GM18507 (cell line): ENCODE measurements at regions not wholly inside any gene's neighbourhood (a gene's known extent, or its start where the extent isn't known, plus 50 kb on each side); places are given as distances from the start of the nearest gene placed in this dataset.

Source experiments
- DNase-seq: peaks from one replicate; pipeline ENCODE4 v3.0.0; 2011; ENCODE audit warnings: low read depth; ENCODE audit not compliant: insufficient read length; ENCODE audit errors: extremely low spot score
- FAIRE-seq: peaks from 2 replicates; lab custom pipeline; 2011; peaks lifted over from hg19 to GRCh38; lab: Jason Lieb, UNC

DNA sequence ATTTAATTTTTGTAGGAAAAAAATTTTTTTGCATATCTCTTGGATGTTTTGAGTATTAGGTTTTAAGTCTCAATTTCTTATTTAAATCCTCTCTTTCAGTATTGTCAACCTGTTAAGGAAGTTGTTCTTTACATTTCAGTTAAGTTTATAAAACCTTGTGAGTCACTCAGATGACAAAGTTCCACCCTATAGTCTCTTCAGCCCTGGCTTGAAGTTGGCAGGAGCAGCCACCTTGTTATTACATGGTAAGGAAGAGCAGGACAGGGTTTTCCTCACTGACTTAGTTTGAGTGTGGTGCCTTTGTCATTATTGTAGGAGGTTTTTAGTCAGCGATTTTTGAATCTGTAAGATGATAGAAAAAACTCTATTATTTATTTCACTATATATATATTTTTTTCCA lies 2143.9 kb downstream of the MRPL39 start:
- FAIRE-seq = no peak
- no peak for DNase-seq

DNA sequence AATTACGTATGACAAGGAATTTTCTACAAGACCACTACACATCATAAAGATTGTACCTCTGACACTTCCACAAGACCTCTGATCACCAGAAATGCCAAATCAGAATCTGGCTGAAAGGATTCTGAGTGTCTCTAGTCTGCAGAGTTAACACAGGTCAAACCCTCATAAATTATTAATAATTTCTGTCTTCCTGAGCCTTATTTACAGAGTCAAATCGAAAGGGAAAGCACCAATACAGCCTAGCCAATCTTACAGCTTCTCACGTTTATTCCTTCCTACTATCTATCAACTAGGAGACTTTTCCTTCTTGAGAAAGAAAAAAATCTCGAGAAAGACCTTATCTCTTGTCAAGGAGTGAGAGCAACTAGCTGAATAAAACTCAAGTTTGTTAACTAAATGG lies 2151.6 kb downstream of the MRPL39 start:
- no peak for DNase-seq
- FAIRE-seq = no peak

DNA sequence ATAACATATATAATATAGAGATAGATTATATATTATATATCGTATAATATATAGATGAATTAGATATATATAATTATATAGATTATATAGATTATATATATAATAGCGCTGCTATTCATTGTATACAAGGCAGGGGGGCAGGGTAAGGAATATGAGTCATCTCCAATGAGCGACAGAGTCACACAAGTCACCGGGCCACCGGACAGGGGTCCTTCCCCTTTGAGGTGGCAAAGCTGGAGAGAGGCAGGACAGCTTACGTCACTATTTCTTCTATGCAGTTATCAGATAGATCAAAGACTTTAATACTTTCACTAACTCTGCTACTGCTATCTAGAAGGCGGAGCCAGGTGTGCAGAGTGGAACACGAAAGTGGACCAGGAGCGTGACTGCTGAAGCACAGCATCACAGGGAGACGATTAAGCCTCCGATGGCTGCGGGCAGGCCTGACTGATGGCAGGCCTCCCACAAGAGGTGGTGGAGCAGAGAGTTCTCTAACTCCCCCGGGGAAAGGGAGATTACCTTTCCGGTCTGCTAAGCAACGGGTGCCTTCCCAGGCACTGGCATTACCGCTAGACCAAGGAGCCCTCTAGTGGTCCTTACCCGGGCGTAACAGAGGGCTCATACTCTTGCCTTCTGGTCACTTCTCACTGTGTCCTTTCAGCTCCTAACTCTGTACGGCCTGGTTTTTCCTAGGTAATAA lies 2154.7 kb downstream of the MRPL39 start:
- no peak for DNase-seq
- peak; percentile 56 for FAIRE-seq

DNA sequence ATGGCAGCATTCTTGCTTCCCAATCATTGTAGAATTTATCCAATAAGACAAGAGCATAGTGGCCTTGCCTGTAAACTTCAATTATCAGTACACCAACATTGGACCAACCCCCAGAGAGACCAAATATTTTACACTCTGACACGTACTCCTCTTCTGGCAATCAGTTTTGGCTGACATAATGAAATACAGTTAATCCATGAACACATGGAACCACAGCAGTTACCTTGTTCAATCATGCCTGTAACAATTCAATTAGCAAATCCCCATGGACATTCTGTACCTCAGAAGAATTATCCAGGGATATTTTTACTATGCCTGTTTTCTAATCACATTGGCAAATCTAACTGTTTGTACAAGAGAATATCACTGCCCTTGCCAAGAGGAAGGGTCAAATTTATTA lies 2162.0 kb downstream of the MRPL39 start:
- DNase-seq = no peak
- no peak for FAIRE-seq

DNA sequence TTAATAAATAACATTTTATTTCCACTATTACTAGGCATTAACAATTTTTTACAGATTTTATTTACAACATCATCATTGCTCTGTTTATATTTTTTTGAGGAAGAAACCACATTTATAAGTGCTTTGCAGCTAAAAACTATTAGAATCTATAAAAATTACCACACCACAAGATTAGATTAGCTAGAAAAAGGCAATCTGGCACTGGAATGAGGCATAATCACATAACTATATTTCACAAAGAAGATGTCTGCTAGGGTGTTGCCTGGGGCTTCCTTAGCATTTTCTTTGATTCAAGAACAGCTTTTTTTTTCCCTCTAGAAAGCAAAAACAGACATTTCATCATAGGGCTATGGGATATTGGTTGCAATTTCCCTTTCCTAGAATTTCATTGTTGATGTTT lies 2169.2 kb downstream of the MRPL39 start:
- FAIRE-seq (no peak), DNase-seq (no peak)

DNA sequence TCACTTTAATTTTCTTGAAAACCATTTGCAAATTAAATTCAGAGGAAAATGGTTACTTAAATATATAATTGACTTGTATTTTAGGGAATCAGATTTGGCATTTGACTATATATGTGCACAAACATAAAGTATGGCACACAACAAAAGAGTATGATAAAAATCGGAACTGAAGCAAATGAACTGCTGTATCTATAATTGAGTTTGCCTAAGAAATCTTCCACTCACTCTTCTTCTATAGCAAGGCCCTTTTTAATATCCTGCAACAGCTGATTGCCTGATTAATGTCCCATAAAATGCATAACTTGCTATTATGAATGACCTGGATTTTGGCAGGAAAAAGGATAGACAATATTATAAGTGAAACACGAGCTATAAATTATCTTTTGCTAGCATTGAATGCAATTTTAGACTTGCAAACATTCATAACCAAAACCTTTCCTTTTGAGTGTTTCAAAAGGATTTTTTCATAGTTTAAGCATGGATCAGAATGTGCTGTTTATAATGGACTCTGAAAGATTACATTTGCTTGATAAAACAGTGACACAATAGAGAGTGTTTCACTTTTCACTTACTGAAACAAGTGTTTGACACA lies 2204.3 kb downstream of the MRPL39 start:
- FAIRE-seq (no peak), DNase-seq (no peak)

DNA sequence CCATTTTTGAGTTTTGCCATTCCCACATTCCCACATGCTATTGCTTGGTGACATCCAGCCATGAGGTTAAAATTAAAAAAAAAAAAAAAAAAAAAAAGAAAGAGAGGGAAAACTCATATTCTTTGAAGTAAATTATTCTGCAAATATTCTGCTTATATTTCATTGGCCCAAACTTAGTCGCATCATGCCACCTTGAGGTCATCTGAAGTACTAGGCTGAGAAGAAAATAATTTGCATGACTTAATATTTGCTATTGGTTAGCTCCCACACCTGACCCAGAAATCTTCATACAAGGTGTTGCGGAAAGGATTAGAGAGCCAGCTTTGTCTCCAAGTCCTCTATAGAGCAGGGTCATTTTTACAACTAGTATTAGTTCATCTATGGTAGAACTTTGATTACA lies 2206.0 kb downstream of the MRPL39 start:
- no peak for FAIRE-seq
- DNase-seq = no peak

DNA sequence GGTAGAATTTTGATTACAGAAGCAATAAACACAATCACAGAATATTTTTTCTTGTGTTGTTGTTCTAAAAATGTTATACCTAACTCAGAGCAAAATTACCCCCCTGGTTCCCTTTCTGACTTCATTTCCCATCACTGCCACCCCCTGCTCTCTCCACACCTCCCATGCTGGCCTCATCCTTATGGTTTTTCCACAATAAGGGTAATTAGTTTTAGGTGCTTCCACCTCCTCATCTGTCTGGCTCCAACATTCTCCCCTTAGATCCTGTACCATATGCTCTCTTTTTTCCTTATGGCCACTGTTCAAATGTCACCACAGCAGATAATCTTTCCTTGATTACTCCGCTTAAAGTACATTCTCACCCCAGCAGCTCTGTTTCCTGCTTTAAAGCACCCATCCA lies 2208.6 kb downstream of the MRPL39 start:
- FAIRE-seq (no peak), DNase-seq (no peak)

DNA sequence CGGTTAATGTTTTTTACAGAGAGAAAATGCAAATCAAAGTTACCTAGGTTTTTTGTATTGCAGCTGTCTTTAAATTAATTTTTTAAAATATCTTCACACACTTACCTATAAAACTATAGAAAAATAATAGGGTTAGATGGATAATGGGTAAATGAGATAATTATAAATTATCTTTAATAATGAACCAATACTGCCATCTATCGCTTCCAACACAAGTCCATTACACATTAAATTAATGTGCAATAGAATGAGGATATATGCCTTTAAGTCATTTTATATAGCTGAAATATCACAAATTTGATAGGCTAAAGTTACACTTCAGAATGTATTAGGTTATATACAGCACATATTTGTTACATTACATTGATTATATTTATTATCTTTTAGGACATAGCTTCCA lies 2212.8 kb downstream of the MRPL39 start:
- FAIRE-seq (no peak), DNase-seq (no peak)

DNA sequence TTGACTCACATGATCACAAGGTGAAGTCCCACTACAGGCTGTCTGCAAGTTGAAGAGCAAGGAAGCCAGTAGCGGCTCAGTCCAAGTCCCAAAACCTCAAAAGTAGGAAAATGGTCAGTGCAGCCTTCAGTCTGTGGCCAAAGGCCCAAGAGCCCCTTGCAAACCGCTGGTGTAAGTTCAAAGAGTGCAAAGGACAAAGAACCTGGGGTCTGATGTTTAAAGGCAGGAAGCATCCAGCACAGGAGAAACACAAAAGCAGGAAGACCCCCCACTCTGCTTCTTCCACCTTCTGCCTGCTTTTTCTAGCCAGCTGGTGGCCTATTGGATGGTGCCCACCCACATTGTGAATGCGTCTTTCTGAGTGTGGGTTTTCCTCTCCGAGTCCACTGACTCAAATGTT lies 2222.6 kb downstream of the MRPL39 start:
- DNase-seq (no peak), FAIRE-seq (no peak)

DNA sequence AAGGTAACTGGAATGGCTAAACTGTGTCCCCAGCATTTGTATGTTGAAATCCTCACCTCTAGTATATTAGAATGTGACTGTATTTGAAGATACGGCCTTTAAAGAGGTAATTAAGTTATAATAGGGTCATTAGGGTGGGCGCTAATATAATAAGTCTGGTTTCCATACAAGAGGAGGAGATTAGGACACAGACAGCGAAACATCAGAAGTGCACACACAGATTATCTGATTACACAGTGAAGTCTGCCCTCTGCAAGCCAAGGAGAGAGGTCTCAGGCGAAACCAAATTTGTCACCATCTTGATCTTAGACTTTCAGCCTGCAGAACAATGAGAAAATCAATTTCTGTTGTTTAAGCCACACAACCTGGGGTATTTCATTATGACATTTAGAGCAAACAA lies 2233.1 kb downstream of the MRPL39 start:
- no peak for FAIRE-seq
- no peak for DNase-seq

DNA sequence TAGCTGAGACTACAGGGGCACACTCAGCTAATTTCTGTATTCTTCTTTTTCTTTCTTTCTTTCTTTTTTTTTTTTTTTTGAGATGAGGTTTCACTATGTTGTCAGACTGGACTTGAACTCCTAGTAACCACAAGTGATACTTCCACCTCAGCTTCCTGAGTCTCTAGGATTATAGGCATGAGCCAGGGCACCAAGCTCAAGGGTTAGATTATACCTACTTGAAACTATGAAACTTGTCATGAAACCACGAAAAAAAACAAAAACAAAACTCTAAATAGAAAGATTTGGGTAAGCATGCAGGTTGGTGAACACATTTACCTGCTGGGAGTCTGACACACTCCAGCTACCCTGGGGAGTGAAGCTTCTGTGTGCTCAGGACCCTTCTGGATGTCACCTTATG lies 2250.4 kb downstream of the MRPL39 start:
- DNase-seq = no peak
- FAIRE-seq = no peak

DNA sequence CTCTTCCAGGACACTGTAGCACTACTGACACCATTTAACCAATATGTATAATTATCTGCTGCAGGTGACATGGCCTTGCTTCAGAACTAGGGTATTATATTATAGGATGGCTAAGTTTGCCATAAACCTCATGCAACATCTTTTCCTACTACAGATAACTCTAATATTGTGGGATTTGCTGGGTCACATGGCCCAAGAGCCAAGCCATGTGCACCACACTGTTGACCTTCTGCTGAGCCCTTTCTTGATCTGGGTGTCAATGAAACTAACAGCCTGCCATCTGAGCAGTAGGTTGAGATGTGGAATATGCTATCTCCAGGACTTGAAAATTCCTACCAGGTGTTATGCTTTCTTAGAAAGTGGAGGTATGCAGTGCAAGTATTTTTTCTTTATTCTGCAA lies 2291.1 kb downstream of the MRPL39 start:
- DNase-seq (no peak), FAIRE-seq (no peak)

DNA sequence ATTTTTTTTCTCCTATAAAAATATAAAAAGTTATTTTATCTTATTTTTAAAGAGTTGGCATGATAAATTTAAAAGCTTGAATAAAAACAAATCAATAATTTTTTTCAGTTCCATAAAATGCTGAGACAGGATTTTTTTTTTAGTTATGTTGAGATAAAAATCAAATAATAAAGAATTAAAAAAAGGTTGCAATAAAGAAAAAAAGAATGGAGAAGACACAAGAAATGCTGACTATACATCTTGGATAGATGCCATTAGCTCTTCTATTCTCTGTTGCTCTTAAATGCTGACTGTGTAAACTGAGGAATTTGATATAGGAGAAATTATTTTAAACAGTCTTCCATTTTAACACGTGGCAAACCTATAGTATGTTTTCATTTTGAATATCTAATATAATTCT lies 2298.5 kb downstream of the MRPL39 start:
- FAIRE-seq = no peak
- no peak for DNase-seq

DNA sequence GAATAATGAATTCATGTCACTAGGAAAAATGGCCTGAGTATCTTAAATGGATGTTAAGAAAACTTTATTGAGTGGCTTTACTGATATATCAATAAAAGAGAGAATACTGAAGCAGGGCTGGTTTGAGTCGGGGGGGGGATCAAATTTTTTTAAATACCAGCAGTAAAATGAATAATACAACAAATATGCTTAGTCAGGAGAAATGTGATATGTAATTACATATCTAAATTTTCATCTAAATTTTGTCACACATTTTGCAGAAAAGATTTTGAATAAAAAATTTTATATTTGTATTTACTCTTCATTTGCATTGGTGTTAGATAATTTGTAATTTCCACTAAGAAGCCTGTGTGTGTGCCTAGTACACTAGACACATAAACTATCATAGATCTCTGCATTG lies 2300.2 kb downstream of the MRPL39 start:
- no peak for DNase-seq
- FAIRE-seq = no peak

DNA sequence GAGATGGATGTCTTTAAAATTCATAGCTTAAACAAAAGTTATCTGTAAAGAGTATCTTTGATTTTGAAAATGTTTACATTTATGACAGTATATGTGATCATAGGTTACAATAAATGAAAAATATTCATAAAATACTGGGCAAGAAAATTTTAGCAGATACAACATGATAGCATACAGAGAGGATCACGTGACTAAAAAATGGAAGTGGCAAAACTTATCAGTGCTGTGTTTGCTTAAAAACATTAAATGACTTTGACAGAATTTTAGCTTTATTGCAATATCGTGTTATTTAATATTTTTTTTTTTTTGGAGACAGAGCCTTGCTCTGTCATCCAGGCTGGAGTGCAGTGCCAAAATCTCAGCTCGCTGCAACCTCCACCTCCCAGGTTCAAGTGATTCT lies 2294.1 kb downstream of the NCAM2 start:
- DNase-seq (no peak), FAIRE-seq (no peak)

DNA sequence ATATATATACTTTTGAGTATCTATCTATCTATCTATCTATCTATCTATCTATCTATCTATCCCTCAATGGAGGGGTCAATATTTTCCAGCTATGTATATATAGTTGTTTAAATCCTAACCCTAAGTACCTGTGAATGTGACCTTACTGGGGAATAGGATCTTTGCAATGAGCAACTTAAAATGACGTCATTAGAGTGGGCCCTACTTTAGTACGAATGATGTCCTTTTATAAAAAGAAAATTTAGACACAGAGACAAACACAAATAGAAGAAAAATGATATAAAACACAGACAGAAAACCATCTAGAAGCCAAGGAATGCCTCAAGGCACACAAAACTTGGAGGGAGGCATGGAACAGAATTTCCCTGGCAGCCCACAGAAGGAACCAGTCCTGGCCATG lies 2283.7 kb downstream of the NCAM2 start:
- FAIRE-seq (no peak), DNase-seq (no peak)

DNA sequence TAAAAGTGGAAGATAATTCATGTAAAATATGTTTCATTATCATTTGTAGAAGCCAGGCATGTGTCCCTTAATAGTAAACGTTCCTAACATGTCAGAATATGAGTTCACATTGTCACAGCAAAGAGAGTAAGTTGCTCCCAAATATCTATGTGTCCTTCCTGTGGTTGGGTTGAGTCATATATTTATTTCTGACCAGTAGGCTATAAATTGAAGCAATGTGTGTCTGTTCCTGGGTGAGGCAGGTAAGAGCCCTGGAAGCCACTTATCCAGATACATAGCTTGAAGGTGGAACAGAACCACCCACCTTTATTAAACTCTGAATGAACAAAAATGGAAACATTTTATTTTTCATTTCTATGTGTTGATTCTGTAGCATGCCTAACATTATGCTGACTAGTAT lies 2251.6 kb downstream of the NCAM2 start:
- DNase-seq (no peak), FAIRE-seq (no peak)

DNA sequence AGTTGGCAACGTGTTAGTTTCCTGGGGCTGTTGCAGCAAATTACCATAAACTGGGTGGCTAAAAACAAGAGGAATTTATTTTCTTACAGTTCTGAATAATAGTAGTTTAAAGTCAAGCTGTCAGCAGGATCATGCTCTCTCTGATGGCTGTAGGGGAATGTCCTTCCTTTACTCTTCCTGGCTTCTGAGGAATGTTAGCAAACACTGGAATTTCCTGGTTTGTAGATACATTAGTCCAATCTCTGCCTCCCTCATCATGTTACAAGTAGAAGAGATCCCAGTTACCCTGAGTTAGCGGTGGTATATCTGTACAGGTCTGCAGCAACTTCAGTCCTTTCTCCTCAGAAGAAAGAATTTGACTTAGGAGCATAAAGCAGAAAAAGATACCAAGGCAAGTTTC lies 2249.1 kb downstream of the NCAM2 start:
- no peak for FAIRE-seq

DNA sequence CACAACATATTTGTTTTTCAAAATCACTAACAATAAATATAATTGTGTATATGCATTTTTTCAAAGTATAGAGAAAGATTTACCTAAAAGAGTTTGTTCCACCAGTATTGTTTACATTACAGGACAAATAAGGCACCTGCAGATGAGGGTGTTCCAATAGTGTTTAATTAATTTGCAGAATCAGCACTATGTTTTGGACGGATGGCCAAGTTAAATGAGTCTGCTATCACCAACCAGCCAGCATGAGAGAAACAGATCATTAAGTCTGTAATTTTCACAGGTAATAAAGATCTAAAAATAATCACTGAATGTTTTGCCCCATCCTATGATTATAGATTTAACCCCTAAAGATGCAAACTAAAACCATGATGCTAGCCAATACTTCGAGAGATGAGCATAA lies 2247.0 kb downstream of the NCAM2 start:
- FAIRE-seq (no peak), DNase-seq (no peak)

More for the DNA sequence above, 2249.1 kb downstream of the NCAM2 start:
- no peak for DNase-seq

DNA sequence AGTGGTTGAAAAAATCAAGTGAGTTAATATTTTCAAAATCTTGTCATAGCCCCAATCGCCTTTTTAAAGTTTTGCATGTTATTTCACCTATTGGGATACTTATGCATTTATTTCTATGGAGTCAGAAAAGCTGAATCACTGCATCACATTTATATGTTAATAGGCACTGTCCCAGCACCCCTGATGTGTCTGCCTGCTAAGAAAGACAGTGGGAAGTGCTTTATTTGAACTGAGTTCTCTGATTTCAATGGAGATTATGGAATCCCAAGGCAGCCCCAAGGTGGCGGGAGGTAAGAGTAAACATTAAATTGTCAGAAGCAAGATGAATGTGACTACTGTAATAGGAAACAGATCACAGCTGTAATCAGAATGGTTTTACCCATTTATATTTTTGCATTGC lies 2225.7 kb downstream of the NCAM2 start:
- DNase-seq (no peak), FAIRE-seq (no peak)

DNA sequence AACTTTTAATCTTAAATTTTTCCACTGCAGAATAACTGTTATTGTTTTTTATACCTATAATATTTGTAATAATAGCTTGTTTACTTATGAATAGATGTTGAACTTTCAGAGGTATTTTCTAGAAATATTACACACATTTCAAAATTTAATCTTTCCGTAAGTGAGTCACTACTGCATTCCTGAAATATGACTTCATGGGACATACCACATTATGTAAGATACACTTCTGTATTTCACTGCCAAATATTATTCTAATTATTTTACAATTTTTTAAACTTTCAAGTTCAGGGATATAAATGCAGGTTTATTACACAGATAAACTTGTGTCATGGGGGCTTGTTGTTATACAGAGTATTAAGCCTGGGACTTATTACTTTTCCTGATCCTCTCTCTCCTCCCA lies 2220.5 kb downstream of the NCAM2 start:
- no peak for FAIRE-seq

More for the DNA sequence above, 2220.5 kb downstream of the NCAM2 start:
- DNase-seq = no peak
